DND-41 (cell line): ENCODE measurements at regions not wholly inside any gene's neighbourhood (a gene's known extent, or its start where the extent isn't known, plus 50 kb on each side); places are given as distances from the start of the nearest gene placed in this dataset.

Experiments used
- CTCF ChIP-seq: IDR thresholded peaks from 2 replicates; pipeline ENCODE4 v1.5.1; 2012; ENCODE audit warnings: borderline replicate concordance, low read length, moderate library complexity, mild to moderate bottlenecking; ENCODE audit not compliant: poor library complexity, severe bottlenecking; ENCODE audit errors: extremely low read depth
- EZH2 ChIP-seq: IDR thresholded peaks from 3 replicates; pipeline ENCODE4 v1.6.1; 2012; ENCODE audit warnings: borderline replicate concordance, low read depth, mild to moderate bottlenecking, moderate library complexity, low read length, inconsistent platforms; ENCODE audit not compliant: severe bottlenecking

- TF ChIP-seq CTCF, result no peak
- no peak for TF ChIP-seq EZH2
Observed at GRCh38 chr21:21997390-21998333, 999.5 kb downstream of the NCAM2 start.
